H9 (cell line): ENCODE measurements at regions not wholly inside any gene's neighbourhood (a gene's known extent, or its start where the extent isn't known, plus 50 kb on each side); places are given as distances from the start of the nearest gene placed in this dataset.

Experiments
- DNase-seq: peaks from one replicate; pipeline ENCODE4 v3.0.0-alpha.2; 2017
- H2AFZ ChIP-seq: one replicate; pipeline ENCODE4 v1.6.1; 2013; ENCODE audit warnings: mild to moderate bottlenecking, low read length, control low read depth, moderate library complexity
- H2AK5ac ChIP-seq: 2 replicates; pipeline ENCODE4 v1.6.1; 2013; ENCODE audit warnings: low read length, control low read depth, mixed read lengths; ENCODE audit not compliant: insufficient read length
- H2BK120ac ChIP-seq: one replicate; pipeline ENCODE4 v1.6.1; 2013; ENCODE audit warnings: low read depth, mild to moderate bottlenecking, low read length, control low read depth, inconsistent platforms; ENCODE audit not compliant: poor library complexity, severe bottlenecking
- H2BK12ac ChIP-seq: 2 replicates; pipeline ENCODE4 v1.6.1; 2013; ENCODE audit warnings: low read length, control low read depth, mixed read lengths, low read depth; ENCODE audit not compliant: insufficient read length
- H2BK15ac ChIP-seq: 2 replicates; pipeline ENCODE4 v1.6.1; 2013; ENCODE audit warnings: low read depth, low read length, control low read depth
- H2BK20ac ChIP-seq: one replicate; pipeline ENCODE4 v1.6.1; 2013; ENCODE audit warnings: low read depth, mild to moderate bottlenecking, low read length, control low read depth, inconsistent platforms; ENCODE audit not compliant: poor library complexity, severe bottlenecking
- H2BK5ac ChIP-seq: 2 replicates; pipeline ENCODE4 v1.6.1; 2013; ENCODE audit warnings: low read length, control low read depth, mixed read lengths; ENCODE audit not compliant: insufficient read length
- H3K14ac ChIP-seq: 2 replicates; pipeline ENCODE4 v1.6.1; 2013; ENCODE audit warnings: low read length, control low read depth; ENCODE audit not compliant: insufficient read depth
- H3K18ac ChIP-seq: 2 replicates; pipeline ENCODE4 v1.6.1; 2013; ENCODE audit warnings: low read depth, mild to moderate bottlenecking, mixed read lengths, low read length, control low read depth; ENCODE audit not compliant: insufficient read length
- H3K23ac ChIP-seq: 2 replicates; pipeline ENCODE4 v1.6.1; 2013; ENCODE audit warnings: low read length, control low read depth, mixed read lengths, low read depth; ENCODE audit not compliant: insufficient read length
- H3K23me2 ChIP-seq: 2 replicates; pipeline ENCODE4 v1.6.1; 2013; ENCODE audit warnings: low read depth, mild to moderate bottlenecking, mixed read lengths, low read length, control low read depth; ENCODE audit not compliant: insufficient read length, poor library complexity, severe bottlenecking
- H3K27ac ChIP-seq: 2 replicates; pipeline ENCODE4 v1.5.1; 2013; ENCODE audit warnings: low read length, control low read depth, mixed read lengths, low read depth; ENCODE audit not compliant: insufficient read length
- H3K27me3 ChIP-seq: 2 replicates; pipeline ENCODE4 v1.6.1; 2013; ENCODE audit warnings: low read length, control low read depth, inconsistent platforms; ENCODE audit not compliant: insufficient read depth
- H3K4ac ChIP-seq: 2 replicates; pipeline ENCODE4 v1.6.1; 2013; ENCODE audit warnings: low read depth, mild to moderate bottlenecking, control low read depth, inconsistent platforms, low read length, moderate library complexity
- H3K4me1 ChIP-seq: 2 replicates; pipeline ENCODE4 v1.6.1; 2013; ENCODE audit warnings: low read length, control low read depth, inconsistent platforms; ENCODE audit not compliant: insufficient read depth
- H3K4me2 ChIP-seq: 2 replicates; pipeline ENCODE4 v1.6.1; 2013; ENCODE audit warnings: low read length, control low read depth, mixed read lengths; ENCODE audit not compliant: insufficient read length, insufficient read depth
- H3K56ac ChIP-seq: 2 replicates; pipeline ENCODE4 v1.6.1; 2013; ENCODE audit warnings: low read depth, mild to moderate bottlenecking, mixed read lengths, low read length, control low read depth; ENCODE audit not compliant: insufficient read length
- H3K79me1 ChIP-seq: 2 replicates; pipeline ENCODE4 v1.6.1; 2013; ENCODE audit warnings: low read depth, mild to moderate bottlenecking, moderate library complexity, low read length, control low read depth, inconsistent platforms; ENCODE audit not compliant: insufficient read depth, poor library complexity, severe bottlenecking
- H3K79me2 ChIP-seq: 2 replicates; pipeline ENCODE4 v1.6.1; 2013; ENCODE audit warnings: low read length, control low read depth, inconsistent platforms; ENCODE audit not compliant: insufficient read depth
- H3K9ac ChIP-seq: 2 replicates; pipeline ENCODE4 v1.6.1; 2013; ENCODE audit warnings: low read length, control low read depth, mixed read lengths; ENCODE audit not compliant: insufficient read length; ENCODE audit errors: extremely low read depth
- H3K9me3 ChIP-seq: one replicate; pipeline ENCODE4 v1.6.1; 2013; ENCODE audit warnings: low read depth, low read length, inconsistent platforms; ENCODE audit not compliant: control insufficient read depth
- H3T11ph ChIP-seq: one replicate; pipeline ENCODE4 v1.6.1; 2013; ENCODE audit warnings: mild to moderate bottlenecking, low read length, control low read depth, inconsistent platforms
- H4K20me1 ChIP-seq: one replicate; pipeline ENCODE4 v1.6.1; 2013; ENCODE audit not compliant: control insufficient read depth, insufficient read length, insufficient read depth
- H4K5ac ChIP-seq: 2 replicates; pipeline ENCODE4 v1.6.1; 2013; ENCODE audit warnings: low read depth, mild to moderate bottlenecking, mixed read lengths, low read length, control low read depth; ENCODE audit not compliant: insufficient read length
- H4K8ac ChIP-seq: replicated peaks from 2 replicates; pipeline ENCODE4 v1.6.1; 2013; ENCODE audit warnings: low read length, control low read depth, mixed read lengths, low read depth; ENCODE audit not compliant: insufficient read length
- H4K91ac ChIP-seq: 2 replicates; pipeline ENCODE4 v1.6.1; 2013; ENCODE audit warnings: low read depth, mild to moderate bottlenecking, moderate library complexity, mixed read lengths, low read length, control low read depth; ENCODE audit not compliant: insufficient read length
- H3K27ac Mint-ChIP-seq, 3 experiments: 2 replicates in 2 of 3; 3 replicates in 1 of 3; pipeline ENCODE4 v1.8.0; 2020 to 2021; ENCODE audit warnings: mixed read lengths in 3 of 3, mild to moderate bottlenecking in 1 of 3, moderate library complexity in 1 of 3
- H3K27me3 Mint-ChIP-seq: 2 replicates; pipeline ENCODE4 v1.8.0; 2021; ENCODE audit warnings: low read depth, mild to moderate bottlenecking, moderate library complexity, mixed read lengths
- H3K36me3 Mint-ChIP-seq, 3 experiments: 2 replicates in 2 of 3; 3 replicates in 1 of 3; pipeline ENCODE4 v1.8.0; 2020 to 2021; ENCODE audit warnings: low read depth in 3 of 3, mixed read lengths in 3 of 3; ENCODE audit not compliant: insufficient read depth in 1 of 3
- H3K4me1 Mint-ChIP-seq, 2 experiments: 2 replicates each; pipeline ENCODE4 v1.8.0; 2020; ENCODE audit warnings: mixed read lengths in 2 of 2
- H3K4me3 Mint-ChIP-seq, 2 experiments: 2 replicates in 1 of 2; 3 replicates in 1 of 2; pipeline ENCODE4 v1.8.0; 2020 to 2021; ENCODE audit warnings: mild to moderate bottlenecking in 2 of 2, mixed read lengths in 2 of 2, moderate library complexity in 1 of 2
- H3K9me3 Mint-ChIP-seq, 2 experiments: 2 replicates in 1 of 2; 3 replicates in 1 of 2; pipeline ENCODE4 v1.8.0; 2020; ENCODE audit warnings: mild to moderate bottlenecking in 2 of 2, mixed read lengths in 2 of 2, moderate library complexity in 1 of 2
- CTCF ChIP-seq: fragments of 200-600 bp; sonication (generic); conservative IDR thresholded peaks from 3 replicates; pipeline ENCODE4 v1.8.0; 2021; ENCODE audit warnings: antibody characterized with exemption, mild to moderate bottlenecking
- WGBS: extraction: QIAGEN DNeasy Blood & Tissue Kit; methylation state at CpG from one replicate; pipeline ENCODE4 v1.1.7; 2013; ENCODE audit warnings: missing lambda C conversion rate, low lambda C conversion rate, mixed read lengths; ENCODE audit not compliant: insufficient read length; ENCODE audit errors: extremely low coverage; 5-methylcytosine and 5-hydroxymethylcytosine counted together

GRCh38 chr1:170831276-170831675 lies 104.1 kb upstream of the MROH9 start:
- Mint-ChIP-seq H3K4me1 (peaks cover 2 to 4% of the 10 kb centered on the region in 2 experiments; a peak in 2 of 4 replicates), H3K27me3 (no peaks in the 10 kb centered on the region), H3K4me3 (no peak overlapping the region), H3K9me3 (peaks cover 10 to 14% of the 10 kb centered on the region in 2 experiments), H3K36me3 (peaks cover 3 to 9% (median 5%) of the 10 kb centered on the region in 3 experiments; a peak in 6 of 7 replicates), H3K27ac (no peak overlapping the region)
- Histone ChIP-seq H4K91ac (no peak overlapping the region), H3K18ac (no peak overlapping the region), H4K8ac (no peak overlapping the region), H3K27ac (no peak overlapping the region), H3T11ph (no peak overlapping the region), H3K23me2 (no peaks in the 10 kb centered on the region), H2BK20ac (no peak overlapping the region), H3K79me2 (no peaks in the 10 kb centered on the region), H2BK12ac (no peak overlapping the region), H2AK5ac (no peak overlapping the region), H3K9ac (no peak overlapping the region), H3K23ac (no peak overlapping the region), H3K4me1 (no peaks in the 10 kb centered on the region; the same call in 1 of the 2 replicates), H4K20me1 (no peaks in the 10 kb centered on the region), H2AFZ (no peak overlapping the region), H3K4me2 (no peak overlapping the region), H2BK15ac (no peak overlapping the region), H3K27me3 (no peaks in the 10 kb centered on the region), H3K56ac (no peak overlapping the region), H3K4ac (no peak overlapping the region), H3K14ac (no peak overlapping the region), H2BK5ac (no peak overlapping the region), H3K9me3 (no peaks in the 10 kb centered on the region), H4K5ac (no peak overlapping the region), H3K79me1 (no peaks in the 10 kb centered on the region), H2BK120ac (no peak overlapping the region)
- no CpG with 5 or more reads among the region's 7 CpGs for WGBS
- TF ChIP-seq CTCF: no peak
- DNase-seq: no peak
